GM10266 (cell line): ENCODE measurements at regions not wholly inside any gene's neighbourhood (a gene's known extent, or its start where the extent isn't known, plus 50 kb on each side); places are given as distances from the start of the nearest gene placed in this dataset.
A peak's percentile ranks its signal among the peaks of the same experiment; 100 is the strongest.

Experiments used
- DNase-seq: peaks from one replicate; pipeline ENCODE4 v3.0.0; 2012; ENCODE audit errors: extremely low spot score
- CTCF ChIP-seq: IDR thresholded peaks from 2 replicates; pipeline ENCODE4 v1.5.1; 2012; ENCODE audit warnings: mild to moderate bottlenecking, low read depth; ENCODE audit not compliant: control insufficient read depth, insufficient read depth; ENCODE audit errors: missing control alignments

- no peak for TF ChIP-seq CTCF
- DNase-seq: no peak
Measured at GRCh38 chr13:74006666-74007065, 127.5 kb downstream of the KLF12 start.

DNA sequence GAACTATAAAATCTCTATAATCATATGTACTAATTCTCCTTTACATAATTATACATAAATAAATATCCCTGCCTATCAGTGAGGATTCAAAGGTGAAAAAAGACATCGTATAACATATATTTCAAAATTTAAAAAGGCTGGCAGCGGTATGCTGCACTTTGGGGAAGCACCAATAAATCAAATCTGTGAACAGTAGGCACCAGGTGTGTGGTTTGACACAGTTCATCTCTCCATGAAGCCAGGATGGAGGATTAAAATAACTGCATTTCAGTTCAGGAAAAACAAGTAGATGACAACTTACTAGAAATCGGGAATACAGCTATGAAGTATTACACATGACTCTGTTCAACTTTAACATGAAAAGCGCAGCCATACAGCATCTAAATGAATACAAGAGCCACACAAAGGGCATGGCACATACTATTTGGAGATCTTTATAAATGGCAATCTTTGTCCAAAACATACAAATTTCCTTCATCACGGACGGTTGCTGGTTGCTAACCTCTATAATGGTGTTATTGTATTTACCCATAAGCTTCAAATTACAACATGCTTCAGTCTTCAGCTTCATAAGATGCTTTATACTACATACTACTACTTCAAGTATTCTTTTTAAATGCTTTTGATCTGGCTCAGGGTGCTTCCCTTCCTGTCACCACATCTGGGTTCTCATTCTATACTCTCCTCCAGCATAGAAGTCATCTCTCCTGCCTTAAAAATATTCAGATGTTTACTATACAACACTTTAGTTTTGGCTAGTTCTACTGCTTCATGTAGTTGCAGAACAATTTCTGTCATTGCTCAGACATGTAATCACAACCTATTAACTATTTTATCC is 128.7 kb downstream of the KLF12 start:
- TF ChIP-seq CTCF: no peak
- DNase-seq: no peak

GRCh38 chr13:74004109-74004508 is 130.1 kb downstream of the KLF12 start:
- no peak for DNase-seq
- no peak for TF ChIP-seq CTCF

DNA sequence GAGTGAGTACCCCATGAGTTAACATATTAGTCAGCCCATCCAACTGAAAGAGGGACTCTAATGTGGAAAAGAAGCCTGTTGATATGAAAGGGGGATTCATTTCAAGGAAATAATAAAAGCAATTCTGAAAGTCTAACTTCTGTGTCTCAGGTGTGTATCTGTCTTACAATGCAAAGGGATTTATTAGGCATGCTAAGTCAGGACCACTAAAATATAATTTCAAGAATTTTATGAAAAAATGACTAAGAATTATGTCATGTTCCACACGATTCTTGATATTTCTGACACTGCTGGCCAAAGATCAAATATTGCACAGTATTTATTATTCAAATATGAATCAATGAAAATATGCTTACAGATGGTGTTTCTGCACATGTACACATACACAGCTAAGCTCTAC is 130.8 kb downstream of the KLF12 start:
- no peak for TF ChIP-seq CTCF
- DNase-seq: no peak

DNA sequence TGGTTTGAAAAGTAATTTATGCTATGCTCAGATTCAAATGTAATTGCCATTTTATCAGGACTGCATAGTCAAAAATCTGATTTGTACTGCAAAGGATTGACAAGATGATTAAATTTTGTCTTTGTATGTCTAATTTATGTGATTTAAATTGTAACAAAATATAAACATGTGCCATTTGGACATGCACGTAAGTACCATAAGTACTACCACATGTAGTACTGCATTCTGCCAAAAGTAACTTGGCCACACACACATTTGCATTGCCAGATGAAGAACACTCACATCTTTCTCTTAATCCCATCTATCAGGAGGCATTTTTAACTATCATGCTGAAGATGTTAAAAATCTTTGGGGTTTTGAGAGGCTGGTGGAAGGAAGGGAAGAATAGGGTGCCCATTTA is 133.3 kb downstream of the KLF12 start:
- no peak for DNase-seq
- TF ChIP-seq CTCF: no peak

DNA sequence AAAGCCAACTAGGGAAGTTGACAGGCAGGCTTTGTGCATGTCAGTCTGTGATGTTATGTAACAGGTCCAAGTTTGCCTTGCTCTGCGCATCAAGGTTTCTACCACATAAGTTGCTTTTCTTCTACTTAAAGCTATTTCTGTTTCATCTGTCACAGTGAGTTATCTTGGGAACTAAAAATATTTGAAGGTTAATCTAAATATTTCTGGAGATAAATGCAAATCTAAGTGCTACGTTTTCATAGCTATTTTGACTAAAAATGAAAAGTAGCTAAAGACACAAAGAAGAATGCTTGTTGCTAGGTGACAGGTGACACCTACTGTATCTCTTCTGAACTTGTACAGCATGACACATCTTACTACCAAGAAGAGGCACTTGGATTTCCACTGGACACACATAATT is 135.6 kb downstream of the KLF12 start:
- DNase-seq: peak; percentile 23
- TF ChIP-seq CTCF: no peak

GRCh38 chr13:73997964-73998363 is 136.2 kb downstream of the KLF12 start:
- no peak for TF ChIP-seq CTCF
- no peak for DNase-seq
